NCI-H187 (cell line): ENCODE measurements at regions not wholly inside any gene's neighbourhood (a gene's known extent, or its start where the extent isn't known, plus 50 kb on each side); places are given as distances from the start of the nearest gene placed in this dataset.

ENCODE experiments used
- DNase-seq, 2 experiments: peaks; one replicate each; lab custom pipeline; 2025; lab: John Stamatoyannopoulos, UW

DNA sequence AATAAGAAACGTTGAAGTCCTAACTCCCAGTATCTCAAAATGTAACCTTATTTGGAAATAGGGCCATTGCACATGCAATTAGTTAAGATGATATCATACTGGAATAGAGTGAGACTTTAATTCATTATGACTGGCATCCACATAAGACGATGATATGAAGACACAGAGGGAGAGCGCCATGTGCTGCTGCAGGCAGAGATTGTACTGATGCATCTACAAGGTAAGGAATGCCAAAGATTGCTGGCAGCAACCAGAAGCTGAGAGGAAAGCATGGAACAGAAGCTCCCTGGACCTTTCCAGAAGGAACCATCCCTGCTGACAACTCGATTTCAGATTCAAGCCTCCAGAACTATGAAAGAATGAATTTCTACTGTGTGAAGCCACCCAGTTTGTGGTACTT, 697.0 kb upstream of the INTU start:
- no peak for DNase-seq

DNA sequence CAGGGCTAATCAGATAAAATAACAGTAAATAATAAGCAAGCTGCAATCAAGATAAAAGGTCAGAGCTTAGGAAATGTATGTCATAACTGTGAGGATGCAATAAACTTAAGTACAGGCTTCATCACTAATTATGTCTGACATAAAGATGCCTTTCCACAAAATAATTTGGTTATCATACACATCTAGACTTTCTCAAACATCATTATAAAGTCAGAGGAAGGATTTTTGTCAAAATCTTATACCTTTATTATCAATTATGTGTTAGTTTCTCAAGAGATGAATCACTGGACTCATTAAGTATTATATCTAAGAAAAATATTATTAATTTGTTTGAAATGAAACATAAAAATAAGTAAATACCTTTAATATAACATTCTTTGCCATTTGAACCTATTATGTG, 695.4 kb upstream of the INTU start:
- DNase-seq = no peak

- DNase-seq = no peak
Measured at GRCh38 chr4:126937846-126938422, 694.8 kb upstream of the INTU start.

GRCh38 chr4:126939401-126939800, 693.4 kb upstream of the INTU start:
- DNase-seq = no peak

GRCh38 chr4:126947536-126947935, 685.2 kb upstream of the INTU start:
- DNase-seq = no peak

DNA sequence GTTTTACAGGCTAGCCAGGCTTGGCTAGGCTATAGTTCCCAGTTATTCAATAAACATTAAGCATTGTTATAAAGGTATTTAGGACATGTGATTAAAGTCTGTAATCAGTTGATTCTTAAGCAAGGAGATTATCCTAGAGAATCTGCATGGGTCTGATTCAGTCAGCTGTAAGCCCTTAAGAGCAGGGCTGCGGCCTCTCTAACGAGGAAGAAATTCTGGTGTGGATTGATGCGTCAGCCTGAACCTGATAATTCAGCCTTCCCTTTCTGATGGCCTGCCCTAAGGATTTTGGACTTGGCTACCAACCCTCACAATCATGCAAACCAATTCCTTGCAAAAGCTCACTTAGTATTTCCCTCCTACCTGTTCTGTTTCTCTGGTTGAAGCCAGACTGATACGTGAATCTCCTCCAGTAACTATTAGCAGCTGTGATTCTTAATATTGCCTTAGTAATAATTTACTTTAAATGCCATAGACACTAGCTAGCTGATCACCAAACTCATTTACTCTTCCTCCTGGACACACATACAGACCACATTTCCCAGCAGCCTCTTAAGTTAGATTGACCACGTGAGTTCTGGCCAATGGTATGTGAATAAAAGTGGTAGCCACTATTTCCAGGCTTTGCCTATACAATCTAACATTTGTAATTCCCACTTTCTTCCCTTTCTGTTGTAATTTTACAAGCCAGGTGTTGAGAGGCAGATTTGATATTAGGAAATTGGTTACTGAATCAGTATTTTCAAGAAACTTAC, 678.0 kb upstream of the INTU start:
- no peak for DNase-seq

DNA sequence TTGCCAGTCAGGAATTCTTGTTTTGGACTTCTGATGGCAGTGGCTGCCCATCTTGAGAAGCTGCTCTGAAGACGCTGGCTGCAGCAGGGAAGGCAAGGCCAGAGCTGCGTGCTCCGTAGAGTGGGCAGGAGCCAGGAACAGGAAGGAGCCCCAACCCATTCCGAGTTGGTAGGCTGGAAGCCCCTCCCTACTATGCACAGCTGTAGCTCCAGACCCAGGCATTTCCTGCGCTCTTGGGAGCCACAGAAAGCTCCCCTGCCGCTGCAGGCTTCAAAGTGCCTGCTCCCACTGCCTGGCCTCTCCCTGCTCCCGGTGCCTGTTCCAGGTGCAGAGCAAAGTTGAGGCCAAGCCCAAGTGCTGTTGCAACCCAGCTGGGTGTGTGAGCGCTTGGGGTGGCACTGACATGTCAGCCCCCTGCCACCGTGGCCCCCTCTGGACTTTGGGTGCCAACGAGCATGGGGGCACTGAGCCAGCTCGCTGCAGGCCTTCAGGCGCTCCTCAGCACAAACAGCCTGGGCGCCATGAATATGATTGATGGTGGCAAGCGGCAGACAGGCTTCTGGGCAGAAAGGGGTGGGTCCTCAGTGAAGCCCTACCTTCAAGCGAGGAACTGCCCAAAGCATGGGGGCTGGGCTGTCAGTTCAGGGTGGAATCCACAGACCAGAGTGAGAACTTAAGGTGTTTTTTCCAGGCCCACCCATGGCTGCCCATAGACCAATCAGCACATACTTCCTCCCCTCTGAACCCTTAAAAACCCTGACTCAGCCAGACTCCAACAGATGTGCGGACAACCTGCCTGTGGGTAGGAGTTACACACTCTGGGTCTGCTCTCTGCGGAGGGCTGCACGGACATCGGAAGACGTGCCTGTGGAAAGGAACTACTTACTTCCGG, 677.2 kb upstream of the INTU start:
- no peak for DNase-seq

- DNase-seq = no peak
Measured at GRCh38 chr4:126956184-126956897, 676.4 kb upstream of the INTU start.

- DNase-seq = no peak
Measured at GRCh38 chr4:126957556-126957955, 675.2 kb upstream of the INTU start.

- DNase-seq = no peak
Measured at GRCh38 chr4:126957987-126958386, 674.8 kb upstream of the INTU start.

GRCh38 chr4:126958482-126958881, 674.3 kb upstream of the INTU start:
- no peak for DNase-seq

DNA sequence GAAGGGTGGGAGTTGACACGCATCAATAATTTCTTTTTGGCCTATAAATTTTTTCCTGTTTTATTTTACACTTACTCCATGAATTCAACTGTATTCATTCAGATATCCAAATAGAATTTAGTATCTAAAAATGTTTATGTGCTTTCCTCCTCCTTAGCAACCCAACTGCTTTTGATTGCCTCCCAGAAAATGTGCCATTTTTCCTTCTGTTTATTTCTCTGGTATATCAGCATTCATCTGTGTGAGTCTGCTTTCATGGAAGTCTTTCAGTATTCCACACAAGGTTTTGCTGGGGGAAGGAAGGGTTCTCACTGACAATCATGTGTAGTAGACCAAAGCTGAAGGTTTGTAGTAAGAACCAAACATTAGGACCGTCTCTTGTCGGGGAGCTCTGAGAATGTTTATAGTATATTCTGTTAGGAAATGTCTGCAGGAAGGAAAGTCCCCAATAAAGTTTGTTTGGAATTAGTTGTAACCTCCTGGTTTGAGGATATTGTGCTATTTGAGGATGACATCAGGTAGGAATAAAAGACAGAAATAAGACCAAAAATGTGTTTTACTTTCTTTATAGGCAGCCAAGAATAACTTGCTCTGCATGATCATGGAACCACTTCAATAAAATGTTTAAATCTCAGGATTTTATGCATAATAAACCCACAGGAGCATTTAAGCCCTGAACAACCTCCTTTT, 673.6 kb upstream of the INTU start:
- DNase-seq = no peak

DNA sequence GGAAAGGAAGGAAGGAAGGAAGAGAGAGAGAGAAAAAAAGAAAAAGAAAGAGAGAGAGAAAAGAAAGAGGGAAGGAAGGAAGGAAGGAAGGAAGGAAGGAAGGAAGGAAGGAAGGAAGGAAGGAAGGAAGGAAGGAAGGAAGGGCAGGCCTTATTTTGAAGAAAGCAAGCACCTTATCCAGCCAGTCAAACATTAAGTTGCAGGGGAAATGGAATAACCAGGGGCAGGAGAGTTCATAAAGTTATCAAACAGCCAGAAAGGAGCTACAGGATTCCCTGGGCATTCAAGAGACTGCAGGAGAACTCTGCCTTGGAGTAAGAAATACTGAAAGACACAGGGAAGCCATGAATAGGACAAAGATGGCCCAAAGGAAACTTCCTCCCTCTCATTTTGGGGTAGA, 672.0 kb upstream of the INTU start:
- DNase-seq = no peak

GRCh38 chr4:126961661-126962060, 671.1 kb upstream of the INTU start:
- DNase-seq = no peak

DNA sequence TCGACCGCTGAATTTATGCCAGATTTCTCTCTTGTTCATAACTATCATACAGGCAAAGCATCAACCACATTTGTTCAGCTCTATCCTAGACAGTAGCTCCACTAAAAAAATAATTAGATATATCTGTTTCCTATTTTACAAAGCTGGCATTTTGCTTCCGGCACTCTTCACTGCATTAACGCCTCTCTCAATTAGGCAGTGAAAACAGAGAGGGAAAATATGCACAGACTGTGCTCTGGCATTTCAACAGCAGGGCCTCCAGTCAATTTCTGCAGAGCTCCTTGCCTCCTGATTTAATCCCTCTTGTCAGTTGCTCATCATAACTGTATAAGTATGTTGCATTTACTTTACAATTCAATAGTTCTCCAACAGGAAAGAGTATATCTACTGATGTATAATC, 666.9 kb upstream of the INTU start:
- DNase-seq = no peak

- DNase-seq = no peak
Measured at GRCh38 chr4:126969360-126970235, 663.2 kb upstream of the INTU start.

GRCh38 chr4:126973201-126973600, 659.6 kb upstream of the INTU start:
- no peak for DNase-seq

DNA sequence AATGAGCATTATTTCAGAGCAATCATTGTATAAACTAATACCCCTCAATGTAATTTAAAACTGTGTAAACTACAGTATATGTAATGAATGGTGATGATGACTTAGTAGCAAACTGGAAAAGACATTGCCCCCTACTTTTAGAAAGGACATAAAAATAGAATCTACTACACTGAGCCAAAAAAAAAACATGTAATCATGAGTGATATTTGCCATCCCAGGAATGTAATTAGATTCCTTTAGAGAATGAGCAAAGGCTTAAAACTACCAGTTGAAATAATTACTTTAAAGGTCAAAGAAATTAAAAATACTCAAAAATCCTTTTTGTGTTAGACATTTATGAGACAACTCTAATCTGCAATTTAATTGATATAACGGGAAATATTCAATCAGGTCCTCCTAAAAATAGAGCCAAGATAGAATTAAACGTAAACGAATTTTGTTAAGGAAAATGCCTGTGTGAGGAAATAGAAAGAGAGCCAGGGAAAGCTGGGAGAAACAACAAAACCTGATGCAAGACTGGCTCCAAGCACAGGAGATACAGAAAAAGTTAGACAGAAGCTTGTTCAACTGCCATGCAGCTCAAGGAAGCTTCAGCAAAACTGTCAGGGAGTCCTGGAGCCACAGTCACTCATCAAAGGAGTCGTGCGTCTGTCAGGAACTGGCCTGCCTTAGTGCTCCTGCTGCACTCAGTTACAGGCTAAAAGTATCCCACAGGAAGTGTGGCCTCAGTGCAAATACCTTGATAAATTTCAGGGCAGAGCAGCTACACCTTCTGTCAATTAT, 655.7 kb upstream of the INTU start:
- no peak for DNase-seq

DNA sequence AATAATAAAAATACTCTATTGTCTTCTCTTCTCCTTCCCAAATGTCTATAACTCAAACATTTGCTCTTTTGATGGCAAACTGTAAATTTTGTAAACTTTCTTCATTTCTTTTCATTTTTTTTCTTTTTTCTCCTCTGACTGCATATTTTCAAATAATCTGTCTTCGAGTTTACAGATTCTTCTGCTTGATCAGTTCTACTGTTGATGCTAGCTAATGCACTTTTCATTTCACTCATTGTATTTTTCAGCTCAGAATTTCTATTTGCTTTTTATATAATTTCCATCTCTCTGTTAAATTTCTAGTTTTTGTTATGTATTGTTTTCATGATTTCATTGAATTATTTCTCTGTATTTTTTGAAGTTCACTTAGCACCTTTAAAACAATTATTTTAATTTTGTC, 646.8 kb upstream of the INTU start:
- no peak for DNase-seq

DNA sequence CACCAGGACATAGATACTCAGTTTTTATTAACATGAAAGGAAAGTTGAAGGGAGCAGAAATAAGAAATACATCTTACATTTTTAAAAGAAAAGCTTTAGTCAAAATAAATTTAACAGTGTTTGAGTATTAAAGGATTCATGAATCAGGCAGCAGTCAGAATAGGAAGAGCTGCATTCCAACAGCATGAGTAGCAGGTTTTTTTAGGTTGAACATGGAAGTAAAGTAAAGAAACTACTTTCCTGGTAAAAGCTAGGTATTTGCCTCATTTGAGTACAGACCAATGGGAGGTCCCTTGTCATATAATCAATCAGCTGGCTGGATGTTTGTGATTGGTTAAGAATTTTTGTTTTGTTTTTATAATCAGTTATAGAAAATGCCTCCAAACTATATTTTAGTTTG, 645.9 kb upstream of the INTU start:
- no peak for DNase-seq
